ENCODE measurements at regions not wholly inside any gene's neighbourhood (a gene's known extent, or its start where the extent isn't known, plus 50 kb on each side); places are given as distances from the start of the nearest gene placed in this dataset. TPM values are rescaled to one million over a fixed set of nuclear protein-coding genes. Genes with fewer than 3 reads are reported as not detected.

Small RNA genes in the stretch of these regions (small RNA-seq; reads per million reads assigned to genes)
- gene RNU6-639P, result not detected

Measured in urinary bladder (tissue), 1 donor.